ENCODE measurements at regions not wholly inside any gene's neighbourhood (a gene's known extent, or its start where the extent isn't known, plus 50 kb on each side); places are given as distances from the start of the nearest gene placed in this dataset.

- dilution Hi-C loops (cut with MboI; ENCODE audit: extremely low pct_ligation_motif_present, low sequenced_read_pairs), result no loop called here
- H3K27ac ChIP-seq (ENCODE audit: control insufficient read depth, insufficient read depth, low read length), result no peak overlapping the region
- H3K36me3 ChIP-seq (ENCODE audit: control insufficient read depth in 2 of 2, extremely low read depth in 1 of 2, insufficient read depth in 2 of 2, low read length in 2 of 2), result no peaks in the 10 kb centered on the region
- peaks cover 8% of the 10 kb centered on the region for H3K4me1 ChIP-seq (ENCODE audit: control insufficient read depth, extremely low read depth, insufficient read depth, low read length)
- no peak overlapping the region for H3K9ac ChIP-seq (ENCODE audit: control insufficient read depth, extremely low read depth, insufficient read depth, low read length)
- no peaks in the 10 kb centered on the region for H3K27me3 ChIP-seq (ENCODE audit: control insufficient read depth, extremely low read depth, insufficient read depth, low read length)
- H3K4me2 ChIP-seq (ENCODE audit: control insufficient read depth, extremely low read depth, insufficient read depth, low read depth, low read length), result peak overlapping the region; percentile 18
- no peak overlapping the region for H3K4me3 ChIP-seq (ENCODE audit: control insufficient read depth in 2 of 3, extremely low read depth in 1 of 3, insufficient read depth in 2 of 3, low read depth in 1 of 3, low read length in 3 of 3)
- no peak for DNase-seq (ENCODE audit: low read depth, low spot score)
- H4K20me1 ChIP-seq (ENCODE audit: control insufficient read depth, extremely low read depth, insufficient read depth, low read length), result no peaks in the 10 kb centered on the region
- H3K9me3 ChIP-seq (ENCODE audit: control insufficient read depth, low read depth, low read length), result no peaks in the 10 kb centered on the region
- no peaks in the 10 kb centered on the region for H3K9me1 ChIP-seq (ENCODE audit: control insufficient read depth, extremely low read depth, insufficient read depth, low read length)
- no peak for TF ChIP-seq EZH2 (IDR thresholded peaks at IDR 0.05; ENCODE audit: low read length)
- no peak for TF ChIP-seq CTCF (optimal IDR thresholded peaks at IDR 0.05 in 1 of 3, IDR thresholded peaks at IDR 0.05 in 1 of 3, conservative IDR thresholded peaks at IDR 0.05 in 1 of 3; ENCODE audit: extremely low read depth in 1 of 3, insufficient read depth in 2 of 3, low read length in 3 of 3)
- H2AFZ ChIP-seq (ENCODE audit: control insufficient read depth, low read length), result no peak overlapping the region
- peak; percentile 46 for FAIRE-seq
- no peaks in the 10 kb centered on the region for H3K79me2 ChIP-seq (ENCODE audit: control insufficient read depth, insufficient read depth, low read length)
Measured at GRCh38 chr6:45728674-45729073, 287.0 kb downstream of the CLIC5 start.

- Histone ChIP-seq H3K4me2 (ENCODE audit: control insufficient read depth, extremely low read depth, insufficient read depth, low read depth, low read length) (no peak overlapping the region), H2AFZ (ENCODE audit: control insufficient read depth, low read length) (no peak overlapping the region), H3K27me3 (ENCODE audit: control insufficient read depth, extremely low read depth, insufficient read depth, low read length) (no peaks in the 10 kb centered on the region), H3K27ac (ENCODE audit: control insufficient read depth, insufficient read depth, low read length) (no peak overlapping the region), H3K9me1 (ENCODE audit: control insufficient read depth, extremely low read depth, insufficient read depth, low read length) (no peaks in the 10 kb centered on the region), H3K9ac (ENCODE audit: control insufficient read depth, extremely low read depth, insufficient read depth, low read length) (no peak overlapping the region), H3K36me3 (ENCODE audit: control insufficient read depth in 2 of 2, extremely low read depth in 1 of 2, insufficient read depth in 2 of 2, low read length in 2 of 2) (no peaks in the 10 kb centered on the region), H3K9me3 (ENCODE audit: control insufficient read depth, low read depth, low read length) (no peaks in the 10 kb centered on the region), H4K20me1 (ENCODE audit: control insufficient read depth, extremely low read depth, insufficient read depth, low read length) (no peaks in the 10 kb centered on the region), H3K4me3 (ENCODE audit: control insufficient read depth in 2 of 3, extremely low read depth in 1 of 3, insufficient read depth in 2 of 3, low read depth in 1 of 3, low read length in 3 of 3) (no peak overlapping the region), H3K79me2 (ENCODE audit: control insufficient read depth, insufficient read depth, low read length) (no peaks in the 10 kb centered on the region), H3K4me1 (ENCODE audit: control insufficient read depth, extremely low read depth, insufficient read depth, low read length) (peaks cover 11% of the 10 kb centered on the region)
- no peak for TF ChIP-seq EZH2 (IDR thresholded peaks at IDR 0.05; ENCODE audit: low read length)
- TF ChIP-seq CTCF (optimal IDR thresholded peaks at IDR 0.05 in 1 of 3, IDR thresholded peaks at IDR 0.05 in 1 of 3, conservative IDR thresholded peaks at IDR 0.05 in 1 of 3; ENCODE audit: extremely low read depth in 1 of 3, insufficient read depth in 2 of 3, low read length in 3 of 3), result no peak
- DNase-seq (ENCODE audit: low read depth, low spot score) (no peak), FAIRE-seq (no peak)
- dilution Hi-C loops (cut with MboI; ENCODE audit: extremely low pct_ligation_motif_present, low sequenced_read_pairs), result no loop called here
Measured at GRCh38 chr6:45727819-45728449, 287.7 kb downstream of the CLIC5 start.
